Left ventricle myocardium inferior (tissue), 1 donor: ENCODE measurements at regions not wholly inside any gene's neighbourhood (a gene's known extent, or its start where the extent isn't known, plus 50 kb on each side); places are given as distances from the start of the nearest gene placed in this dataset.

Experiments used
- DNase-seq: peaks from one replicate; pipeline ENCODE4 v3.0.0-alpha.2; 2020
- H3K27ac ChIP-seq: fragments of 200-600 bp; replicated peaks from 2 replicates; pipeline ENCODE4 v1.8.0; 2021
- H3K27me3 ChIP-seq: fragments of 200-600 bp; 2 replicates; pipeline ENCODE4 v1.8.0; 2021; ENCODE audit warnings: low read depth
- H3K36me3 ChIP-seq: fragments of 200-600 bp; 2 replicates; pipeline ENCODE4 v1.8.0; 2021
- H3K4me1 ChIP-seq: fragments of 200-600 bp; 2 replicates; pipeline ENCODE4 v1.8.0; 2021
- H3K4me3 ChIP-seq: fragments of 200-600 bp; 2 replicates; pipeline ENCODE4 v1.8.0; 2021; ENCODE audit warnings: mild to moderate bottlenecking, moderate library complexity
- H3K9me3 ChIP-seq: fragments of 200-600 bp; replicated peaks from 2 replicates; pipeline ENCODE4 v1.8.0; 2021
- intact Hi-C: fragments of 100-400 bp; cut with micrococcal nuclease; formaldehyde crosslinking; loops from one replicate; pipeline ENCODE4 v1.11.0; 2022
- TF ChIP-seq, protein P1 (sequence below): fragments of 200-600 bp; IDR thresholded peaks from 2 replicates; pipeline ENCODE4 v1.8.0; 2021; ENCODE audit warnings: antibody characterized with exemption, mild to moderate bottlenecking, borderline replicate concordance
- donor health status: DM: no; HTN: yes; CAD: no; lungs with severe emphysema.

DNA sequence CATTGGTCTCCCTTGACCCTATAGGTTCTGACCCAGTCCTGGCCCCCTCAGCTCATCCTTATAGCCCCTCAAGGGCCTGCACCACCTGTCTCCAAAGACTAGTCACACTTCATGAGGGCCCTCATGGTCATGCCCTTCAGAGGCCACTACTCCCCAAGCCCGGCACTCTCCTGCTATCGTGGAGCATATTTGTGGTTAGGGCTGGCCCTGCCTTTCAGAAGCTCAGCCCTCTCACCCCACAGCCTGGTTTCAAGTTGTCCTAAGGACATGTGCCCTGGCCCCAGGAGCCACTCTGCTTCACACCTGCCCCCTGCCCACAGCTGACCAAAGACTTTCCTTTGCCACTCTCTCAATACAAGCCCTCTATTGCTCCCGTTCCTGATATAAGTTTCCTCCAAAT lies 60.3 kb upstream of the LBX1 start:
- Histone ChIP-seq H3K4me1 (peaks cover 27% of the 10 kb centered on the region), H3K9me3 (no peaks in the 10 kb centered on the region), H3K27me3 (peaks cover 98% of the 10 kb centered on the region), H3K27ac (no peak overlapping the region), H3K4me3 (no peak overlapping the region), H3K36me3 (no peaks in the 10 kb centered on the region)
- no peak for DNase-seq
- intact Hi-C loops, result no loop called here
- TF ChIP-seq, protein P1, sequence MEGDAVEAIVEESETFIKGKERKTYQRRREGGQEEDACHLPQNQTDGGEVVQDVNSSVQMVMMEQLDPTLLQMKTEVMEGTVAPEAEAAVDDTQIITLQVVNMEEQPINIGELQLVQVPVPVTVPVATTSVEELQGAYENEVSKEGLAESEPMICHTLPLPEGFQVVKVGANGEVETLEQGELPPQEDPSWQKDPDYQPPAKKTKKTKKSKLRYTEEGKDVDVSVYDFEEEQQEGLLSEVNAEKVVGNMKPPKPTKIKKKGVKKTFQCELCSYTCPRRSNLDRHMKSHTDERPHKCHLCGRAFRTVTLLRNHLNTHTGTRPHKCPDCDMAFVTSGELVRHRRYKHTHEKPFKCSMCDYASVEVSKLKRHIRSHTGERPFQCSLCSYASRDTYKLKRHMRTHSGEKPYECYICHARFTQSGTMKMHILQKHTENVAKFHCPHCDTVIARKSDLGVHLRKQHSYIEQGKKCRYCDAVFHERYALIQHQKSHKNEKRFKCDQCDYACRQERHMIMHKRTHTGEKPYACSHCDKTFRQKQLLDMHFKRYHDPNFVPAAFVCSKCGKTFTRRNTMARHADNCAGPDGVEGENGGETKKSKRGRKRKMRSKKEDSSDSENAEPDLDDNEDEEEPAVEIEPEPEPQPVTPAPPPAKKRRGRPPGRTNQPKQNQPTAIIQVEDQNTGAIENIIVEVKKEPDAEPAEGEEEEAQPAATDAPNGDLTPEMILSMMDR, result no peak

DNA sequence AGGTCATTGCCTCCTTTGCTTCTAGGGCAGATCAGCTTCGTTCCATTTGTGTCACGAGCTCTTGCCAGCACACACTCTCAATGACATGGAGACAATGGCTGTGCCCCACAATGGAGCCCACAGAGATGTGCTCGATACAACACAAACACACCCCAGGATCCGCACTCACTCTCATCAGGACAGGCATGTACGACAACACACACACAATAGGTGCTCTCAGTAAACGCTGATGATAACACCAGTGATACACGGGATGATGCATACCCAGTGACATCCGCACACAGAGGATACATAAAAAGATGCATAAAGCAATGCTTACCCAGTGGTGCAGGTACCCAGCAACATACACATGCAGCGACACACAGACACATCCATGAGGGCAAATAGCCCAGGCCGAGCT lies 61.2 kb upstream of the LBX1 start:
- peaks cover 26% of the 10 kb centered on the region for H3K4me1 ChIP-seq

DNA sequence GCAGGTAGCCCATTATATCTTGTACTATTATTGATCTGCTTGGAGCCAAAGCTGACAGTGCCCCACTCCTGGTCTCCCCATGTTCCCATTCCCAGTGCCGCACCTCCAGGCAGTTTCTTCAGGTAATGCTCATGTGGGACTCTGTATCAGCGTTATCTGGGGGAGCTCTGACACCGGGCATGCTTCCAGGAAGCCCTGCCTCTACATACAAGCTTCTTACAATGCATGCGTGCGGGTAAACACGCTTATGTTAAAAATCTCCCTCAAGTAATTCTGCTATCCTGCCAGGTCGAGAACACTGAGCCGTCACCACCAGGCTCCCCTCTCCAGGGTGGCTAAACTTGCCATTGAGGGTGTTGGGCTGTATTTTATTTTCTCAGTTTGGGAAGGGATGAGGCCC lies 61.6 kb upstream of the LBX1 start:
- Histone ChIP-seq H3K36me3 (no peaks in the 10 kb centered on the region), H3K4me3 (peak overlapping the region; percentile 76), H3K27ac (no peak overlapping the region), H3K27me3 (peaks cover 98% of the 10 kb centered on the region), H3K9me3 (no peaks in the 10 kb centered on the region), H3K4me1 (peaks cover 26% of the 10 kb centered on the region)
- TF ChIP-seq, protein P1, result no peak
- intact Hi-C loops, result loop anchor here (10.0 kb wide), 1 partner anchor 154 kb away; no protein-coding TSS in a partner anchor
- DNase-seq, result no peak

More for the DNA sequence above, 61.2 kb upstream of the LBX1 start:
- no peak overlapping the region for H3K27ac ChIP-seq
- H3K27me3 ChIP-seq, result peaks cover 98% of the 10 kb centered on the region
- H3K9me3 ChIP-seq, result no peaks in the 10 kb centered on the region
- H3K4me3 ChIP-seq, result no peak overlapping the region
- H3K36me3 ChIP-seq, result no peaks in the 10 kb centered on the region
- TF ChIP-seq, protein P1, result no peak
- intact Hi-C loops, result loop anchor here (10.0 kb wide), 1 partner anchor 154 kb away; no protein-coding TSS in a partner anchor
- no peak for DNase-seq

DNA sequence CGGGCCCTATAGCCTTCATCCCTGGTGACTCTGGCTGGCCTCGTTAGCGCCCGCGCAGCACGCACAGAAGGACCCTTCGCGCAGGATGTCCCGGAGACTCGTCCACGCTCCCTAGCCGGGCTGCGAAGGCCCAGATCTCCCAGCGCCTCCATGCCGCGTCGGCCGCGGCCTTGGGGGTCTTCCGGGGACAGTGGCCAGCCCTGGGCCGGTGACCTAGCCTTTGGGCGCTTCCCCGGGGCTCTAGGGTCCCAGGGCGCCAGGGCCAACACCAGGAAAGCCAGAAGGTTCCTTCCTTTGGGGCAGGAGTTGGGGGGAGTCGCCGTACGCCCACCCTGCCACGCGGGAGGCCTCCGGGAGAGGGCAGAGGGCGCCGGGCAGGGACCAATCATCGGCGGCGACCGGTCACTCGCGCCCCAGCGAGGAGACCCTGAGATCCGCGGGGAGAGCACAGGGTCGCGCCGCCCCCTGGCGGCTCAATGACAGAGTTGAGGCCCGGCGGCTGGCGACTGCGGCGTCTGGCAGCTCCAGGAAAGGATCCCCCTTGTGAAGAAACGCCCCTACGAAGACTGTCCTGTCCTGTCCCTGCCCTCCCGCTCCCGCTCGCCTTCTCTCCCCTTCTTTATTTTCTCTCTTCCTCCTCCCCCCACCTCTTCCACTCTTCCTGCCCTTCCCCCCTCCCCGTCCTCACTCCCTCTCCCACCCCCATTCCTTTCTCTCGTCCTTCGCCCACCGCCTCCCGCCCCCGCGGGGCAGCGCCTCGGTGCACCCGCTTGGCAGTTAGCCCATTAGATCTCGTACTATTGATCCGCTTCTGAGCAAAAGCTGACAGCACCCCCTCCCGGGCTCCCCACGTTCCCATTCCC lies 62.3 kb upstream of the LBX1 start:
- H3K27ac ChIP-seq, result peak overlapping the region; percentile 84
- intact Hi-C loops, result loop anchor here (10.0 kb wide), 1 partner anchor 153 kb away; no protein-coding TSS in a partner anchor
- peaks cover 26% of the 10 kb centered on the region for H3K4me1 ChIP-seq
- H3K9me3 ChIP-seq, result no peaks in the 10 kb centered on the region
- peak overlapping the region; percentile 76 for H3K4me3 ChIP-seq
- DNase-seq, result peak; percentile 63
- TF ChIP-seq, protein P1, result peak; percentile 76
- peaks cover 98% of the 10 kb centered on the region for H3K27me3 ChIP-seq
- H3K36me3 ChIP-seq, result no peaks in the 10 kb centered on the region

DNA sequence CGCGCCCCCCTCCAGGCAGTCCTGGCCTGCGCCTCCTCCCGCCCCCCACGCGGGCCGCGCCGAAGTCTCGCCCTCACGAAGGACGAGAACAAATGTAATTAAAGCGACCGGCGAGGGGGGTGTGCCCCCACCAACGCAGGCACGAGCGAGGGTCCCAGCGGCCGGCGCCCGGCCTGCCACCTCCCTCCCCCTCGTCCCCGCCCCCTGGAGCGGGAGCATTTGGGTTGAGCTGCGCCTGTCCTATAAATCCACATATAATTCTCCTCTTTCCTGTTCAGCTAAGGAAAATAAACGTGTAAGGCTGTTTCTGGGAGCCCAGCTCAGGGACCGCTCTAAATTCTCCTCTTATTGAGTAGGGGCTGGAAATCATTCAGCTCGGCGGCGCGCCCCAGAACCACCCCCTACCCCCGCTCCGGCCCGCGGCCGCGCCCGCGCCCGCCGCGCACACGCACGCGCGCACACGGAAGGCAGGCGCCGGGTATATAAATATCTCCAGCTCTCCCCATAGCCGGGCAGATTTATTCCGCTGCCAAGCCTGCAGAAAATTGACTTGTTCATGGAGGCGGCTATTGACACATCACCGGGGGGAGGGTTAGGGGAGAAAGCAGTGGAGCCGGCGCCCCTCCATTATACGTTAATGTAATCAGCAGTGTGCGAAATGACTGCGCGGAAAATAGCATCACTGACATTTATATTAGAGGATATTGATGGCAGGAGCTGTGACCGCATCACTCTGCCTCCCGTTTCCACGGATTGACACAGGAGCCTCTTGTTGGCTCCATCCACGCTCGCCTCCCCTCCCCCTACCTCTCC lies 61.6 kb upstream of the BTRC start:
- Histone ChIP-seq H3K4me1 (peaks cover 26% of the 10 kb centered on the region), H3K9me3 (no peaks in the 10 kb centered on the region), H3K27ac (peak overlapping the region; percentile 84), H3K36me3 (no peaks in the 10 kb centered on the region), H3K4me3 (peak overlapping the region; percentile 76), H3K27me3 (peaks cover 96% of the 10 kb centered on the region)
- peak; percentile 34 for DNase-seq
- TF ChIP-seq, protein P1, result no peak
- intact Hi-C loops, result loop anchor here (10.0 kb wide), 1 partner anchor 152 kb away; no protein-coding TSS in a partner anchor
